ENCODE measurements at regions not wholly inside any gene's neighbourhood (a gene's known extent, or its start where the extent isn't known, plus 50 kb on each side); places are given as distances from the start of the nearest gene placed in this dataset.

DNA sequence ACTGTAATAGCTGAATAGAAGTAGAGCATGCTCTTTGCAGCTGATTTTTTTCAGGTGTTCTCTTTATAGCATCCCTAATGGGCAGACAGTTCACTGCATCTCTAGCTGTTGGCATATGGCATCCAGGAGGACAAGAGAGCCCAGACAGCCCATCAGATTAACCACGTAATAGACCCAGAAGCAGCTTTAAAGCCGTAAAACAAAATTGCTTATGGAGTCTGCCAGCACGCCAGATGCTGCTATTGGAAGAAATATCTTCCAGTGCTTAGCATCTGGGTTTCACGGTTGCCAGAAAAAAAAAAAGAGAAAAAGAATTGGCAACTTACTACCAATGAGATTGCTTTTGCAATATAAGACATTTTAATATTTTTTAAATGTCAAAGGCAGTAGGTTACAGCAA is 869.4 kb upstream of the NUDT12 start:
- Mint-ChIP-seq H3K36me3 (ENCODE audit: low read depth) (no peaks in the 10 kb centered on the region), H3K27ac (no peak overlapping the region), H3K4me3 (no peak overlapping the region), H3K4me1 (no peaks in the 10 kb centered on the region), H3K9me3 (no peaks in the 10 kb centered on the region), H3K27me3 (no peaks in the 10 kb centered on the region)
- ATAC-seq (ENCODE audit: low read depth) = no peak
- TF ChIP-seq CTCF (IDR thresholded peaks at IDR 0.05) = no peak
- no peak for DNase-seq
- ChIA-PET POLR2A (no interaction called here), CTCF (no interaction called here)
- intact Hi-C loops (cut with micrococcal nuclease) = no loop called here

- ChIA-PET POLR2A (no interaction called here), CTCF (no interaction called here)
- no peak overlapping the region for H3K27ac Mint-ChIP-seq
- H3K36me3 Mint-ChIP-seq (ENCODE audit: low read depth) = no peaks in the 10 kb centered on the region
- H3K9me3 Mint-ChIP-seq = no peaks in the 10 kb centered on the region
- H3K27me3 Mint-ChIP-seq = no peaks in the 10 kb centered on the region
- DNase-seq (no peak), ATAC-seq (ENCODE audit: low read depth) (no peak)
- no peaks in the 10 kb centered on the region for H3K4me1 Mint-ChIP-seq
- intact Hi-C loops (cut with micrococcal nuclease) = no loop called here
- TF ChIP-seq CTCF (IDR thresholded peaks at IDR 0.05) = no peak
- H3K4me3 Mint-ChIP-seq = no peak overlapping the region
Measured at GRCh38 chr5:104431002-104431620, 868.5 kb upstream of the NUDT12 start.

DNA sequence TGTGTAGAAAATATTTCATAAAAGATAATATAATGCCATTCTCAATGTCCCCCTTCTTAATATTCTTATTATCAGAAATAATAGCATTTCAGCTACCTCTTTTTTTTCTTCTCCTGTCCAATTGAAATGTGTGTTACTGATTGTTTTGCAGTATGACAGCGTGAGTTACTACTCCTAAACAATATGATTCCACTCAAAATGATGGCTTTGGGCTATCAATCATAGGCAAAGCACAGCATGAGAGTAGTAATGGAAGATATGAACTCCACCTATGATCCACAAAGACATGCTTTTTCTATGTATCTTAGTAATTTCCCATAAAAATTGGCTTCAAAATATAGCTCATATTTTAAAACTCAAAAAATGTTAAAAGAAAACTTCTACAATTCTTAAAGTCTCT is 867.3 kb upstream of the NUDT12 start:
- ATAC-seq (ENCODE audit: low read depth) = no peak
- POLR2A ChIA-PET = no interaction called here
- DNase-seq = no peak
- TF ChIP-seq CTCF (IDR thresholded peaks at IDR 0.05) = no peak
- CTCF ChIA-PET = no interaction called here
- intact Hi-C loops (cut with micrococcal nuclease) = no loop called here
- H3K36me3 Mint-ChIP-seq (ENCODE audit: low read depth) = no peaks in the 10 kb centered on the region
- no peaks in the 10 kb centered on the region for H3K27me3 Mint-ChIP-seq
- H3K27ac Mint-ChIP-seq = no peak overlapping the region
- no peaks in the 10 kb centered on the region for H3K4me1 Mint-ChIP-seq
- no peaks in the 10 kb centered on the region for H3K9me3 Mint-ChIP-seq
- H3K4me3 Mint-ChIP-seq = no peak overlapping the region

GRCh38 chr5:104421431-104421830 is 858.8 kb upstream of the NUDT12 start:
- intact Hi-C loops (cut with micrococcal nuclease) = no loop called here
- Mint-ChIP-seq H3K27ac (no peak overlapping the region), H3K4me1 (no peaks in the 10 kb centered on the region), H3K9me3 (no peaks in the 10 kb centered on the region), H3K27me3 (no peaks in the 10 kb centered on the region), H3K4me3 (no peak overlapping the region), H3K36me3 (ENCODE audit: low read depth) (no peaks in the 10 kb centered on the region)
- no peak for ATAC-seq (ENCODE audit: low read depth)
- TF ChIP-seq CTCF (IDR thresholded peaks at IDR 0.05) = no peak
- POLR2A ChIA-PET = no interaction called here
- DNase-seq = no peak
- CTCF ChIA-PET = no interaction called here

DNA sequence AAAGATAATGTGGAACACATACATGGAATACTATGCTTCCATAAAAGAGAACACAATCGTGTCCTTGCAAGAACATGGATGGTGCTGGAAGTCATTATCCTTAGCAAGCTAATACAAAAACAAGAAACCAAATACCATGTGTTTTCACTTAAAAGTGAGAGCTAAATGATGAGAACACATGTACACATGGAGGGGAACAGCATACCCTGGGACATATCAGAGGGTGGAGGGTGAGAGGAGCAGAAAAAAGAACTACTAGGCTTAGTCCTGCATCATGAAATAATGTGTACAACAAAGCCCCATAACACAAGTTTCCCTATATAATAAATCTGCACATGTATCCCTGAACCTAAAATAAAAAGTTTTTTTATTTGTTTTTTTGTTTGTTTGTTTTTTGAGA is 855.5 kb upstream of the NUDT12 start:
- H3K27ac Mint-ChIP-seq = no peak overlapping the region
- H3K4me1 Mint-ChIP-seq = no peaks in the 10 kb centered on the region
- DNase-seq (no peak), ATAC-seq (ENCODE audit: low read depth) (no peak)
- no peaks in the 10 kb centered on the region for H3K27me3 Mint-ChIP-seq
- intact Hi-C loops (cut with micrococcal nuclease) = no loop called here
- no peak for TF ChIP-seq CTCF (IDR thresholded peaks at IDR 0.05)
- ChIA-PET POLR2A (no interaction called here), CTCF (no interaction called here)
- H3K36me3 Mint-ChIP-seq (ENCODE audit: low read depth) = no peaks in the 10 kb centered on the region
- no peak overlapping the region for H3K4me3 Mint-ChIP-seq
- no peaks in the 10 kb centered on the region for H3K9me3 Mint-ChIP-seq

Data from activated B cell treated with CpG ODN at 0.5 μM for 24 hours (primary cell).